ENCODE measurements at regions not wholly inside any gene's neighbourhood (a gene's known extent, or its start where the extent isn't known, plus 50 kb on each side); places are given as distances from the start of the nearest gene placed in this dataset.

- no peak for TF ChIP-seq CTCF (IDR thresholded peaks at IDR 0.05; ENCODE audit: control insufficient read depth, insufficient read depth, low read depth, low read length, missing control alignments)
- H3K4me3 ChIP-seq (ENCODE audit: control insufficient read depth, low read depth, low read length) = no peak overlapping the region
- no peak for DNase-seq (ENCODE audit: low read depth)
Measured at GRCh38 chr9:89884356-89885083, 279.7 kb downstream of the GADD45G start.

- TF ChIP-seq CTCF (IDR thresholded peaks at IDR 0.05; ENCODE audit: control insufficient read depth, insufficient read depth, low read depth, low read length, missing control alignments) = no peak
- DNase-seq (ENCODE audit: low read depth) = no peak
- no peak overlapping the region for H3K4me3 ChIP-seq (ENCODE audit: control insufficient read depth, low read depth, low read length)
Measured at GRCh38 chr9:89885156-89885555, 280.3 kb downstream of the GADD45G start.

- no peak for DNase-seq (ENCODE audit: low read depth)
- no peak overlapping the region for H3K4me3 ChIP-seq (ENCODE audit: control insufficient read depth, low read depth, low read length)
- no peak for TF ChIP-seq CTCF (IDR thresholded peaks at IDR 0.05; ENCODE audit: control insufficient read depth, insufficient read depth, low read depth, low read length, missing control alignments)
Measured at GRCh38 chr9:89886281-89886700, 281.5 kb downstream of the GADD45G start.

- H3K4me3 ChIP-seq (ENCODE audit: control insufficient read depth, low read depth, low read length) = no peak overlapping the region
- no peak for TF ChIP-seq CTCF (IDR thresholded peaks at IDR 0.05; ENCODE audit: control insufficient read depth, insufficient read depth, low read depth, low read length, missing control alignments)
- DNase-seq (ENCODE audit: low read depth) = no peak
Measured at GRCh38 chr9:89887286-89887685, 282.5 kb downstream of the GADD45G start.

GRCh38 chr9:89888233-89888632 lies 283.4 kb downstream of the GADD45G start:
- no peak overlapping the region for H3K4me3 ChIP-seq (ENCODE audit: control insufficient read depth, low read depth, low read length)
- no peak for DNase-seq (ENCODE audit: low read depth)
- TF ChIP-seq CTCF (IDR thresholded peaks at IDR 0.05; ENCODE audit: control insufficient read depth, insufficient read depth, low read depth, low read length, missing control alignments) = no peak

- DNase-seq (ENCODE audit: low read depth) = no peak
- no peak overlapping the region for H3K4me3 ChIP-seq (ENCODE audit: control insufficient read depth, low read depth, low read length)
- TF ChIP-seq CTCF (IDR thresholded peaks at IDR 0.05; ENCODE audit: control insufficient read depth, insufficient read depth, low read depth, low read length, missing control alignments) = no peak
Measured at GRCh38 chr9:89888677-89889076, 283.9 kb downstream of the GADD45G start.
